SK-MEL-5 (cell line): ENCODE measurements at regions not wholly inside any gene's neighbourhood (a gene's known extent, or its start where the extent isn't known, plus 50 kb on each side); places are given as distances from the start of the nearest gene placed in this dataset.

Experiments used
- DNase-seq: peaks from one replicate; pipeline ENCODE4 v3.0.0-alpha.2; 2016; ENCODE audit warnings: low read depth, low spot score
- in situ Hi-C: cut with HindIII; loops from 2 replicates; pipeline ENCODE4 v1.10.0; 2016; ENCODE audit warnings: low sequenced_read_pairs, high pct_unique_total_duplicates, low pct_unique_long_range_greater_than_20kb

DNA sequence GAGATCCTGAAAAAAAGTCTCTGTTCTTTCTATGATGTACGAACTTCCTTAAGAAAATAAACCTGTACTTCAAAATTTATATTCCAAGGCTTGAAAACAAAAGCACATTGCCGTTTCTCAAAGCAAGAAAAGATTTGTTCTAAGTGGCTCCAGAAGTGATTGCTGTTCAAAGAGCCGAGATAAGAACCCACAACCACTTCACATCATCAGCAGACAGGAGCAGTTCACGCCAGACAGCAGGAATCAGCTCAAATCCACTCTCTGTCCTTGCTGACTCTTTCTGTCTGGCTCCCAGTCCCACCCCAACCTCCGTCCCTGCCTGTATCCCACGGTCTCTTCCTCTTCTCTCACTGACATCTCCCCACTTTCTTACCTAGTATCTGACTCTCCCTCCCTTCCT is 85.0 kb upstream of the MYOCD start:
- no peak for DNase-seq
- in situ Hi-C loops = no loop called here

DNA sequence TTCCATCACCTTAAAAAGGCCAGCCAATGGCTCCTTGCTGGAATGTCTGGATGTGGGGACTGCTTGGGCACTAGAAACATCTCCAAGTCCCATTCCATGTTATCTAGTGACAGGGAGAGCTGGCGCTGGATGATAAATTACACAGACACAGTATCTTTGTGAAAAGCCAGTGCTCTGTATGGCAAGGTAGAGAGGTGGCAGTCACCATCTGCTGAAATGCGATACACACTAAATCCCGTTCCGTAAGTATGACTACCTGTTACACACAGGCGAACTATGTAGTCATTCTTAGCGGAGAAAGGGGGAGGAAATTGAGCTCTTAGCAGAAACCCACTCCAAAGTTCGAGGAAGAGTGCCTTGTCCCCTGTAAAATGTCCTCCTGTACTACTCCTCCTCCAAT is 81.0 kb upstream of the MYOCD start:
- in situ Hi-C loops = no loop called here
- DNase-seq = no peak

- no peak for DNase-seq
- in situ Hi-C loops = no loop called here
Measured at GRCh38 chr17:12588531-12588930, 77.2 kb upstream of the MYOCD start.

DNA sequence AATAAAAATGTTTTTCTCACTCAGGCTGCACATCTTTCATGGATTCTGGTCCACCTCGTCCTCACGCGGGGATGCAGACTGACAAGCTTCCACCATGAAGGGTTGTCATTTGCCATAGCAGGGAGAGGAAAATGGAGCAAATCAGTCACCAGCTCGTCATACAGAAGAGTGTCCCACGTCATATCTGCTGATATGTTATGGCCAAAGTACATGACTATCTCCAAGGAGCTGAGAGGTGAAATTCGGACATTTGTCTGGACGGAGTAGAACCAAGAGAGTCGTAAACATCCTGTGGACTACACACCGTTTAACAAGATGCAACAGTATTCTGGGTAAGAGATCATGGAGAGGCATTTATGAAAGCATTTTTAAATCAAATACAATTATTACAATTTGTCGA is 75.3 kb upstream of the MYOCD start:
- DNase-seq = no peak
- in situ Hi-C loops = no loop called here

DNA sequence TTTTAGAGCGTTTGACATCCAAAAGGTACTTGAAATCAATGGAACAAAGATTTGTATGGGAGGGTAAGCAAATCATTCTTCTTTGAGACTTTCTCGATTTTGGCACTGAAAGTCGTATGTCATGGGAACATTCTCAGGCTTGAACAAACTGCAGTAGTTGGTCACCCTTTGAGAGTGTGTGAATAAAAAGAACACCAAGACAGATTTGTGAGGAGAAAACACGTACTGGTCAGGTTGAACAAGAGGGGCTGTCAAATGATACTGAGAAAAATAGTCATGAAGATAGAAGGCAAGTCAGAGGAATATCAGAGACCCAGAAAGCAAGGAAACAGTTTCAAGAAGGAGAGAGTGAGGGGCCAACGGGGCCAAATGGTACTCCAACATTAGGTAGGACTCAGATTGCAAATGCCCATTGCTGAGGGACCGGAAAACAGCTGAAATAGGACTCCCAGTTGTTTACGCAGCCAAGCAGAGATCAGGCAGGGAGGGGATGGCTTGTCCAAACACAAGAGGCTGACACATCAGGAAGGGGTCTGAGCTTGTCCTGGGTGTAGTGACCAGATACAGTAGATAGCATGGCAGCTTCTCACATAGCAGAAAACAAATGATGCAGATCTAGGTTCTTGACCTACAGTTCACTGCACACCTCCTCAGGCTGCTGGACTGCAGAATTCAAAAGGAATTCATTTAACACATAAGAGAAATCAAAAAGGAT is 74.5 kb upstream of the MYOCD start:
- no peak for DNase-seq
- in situ Hi-C loops = no loop called here

DNA sequence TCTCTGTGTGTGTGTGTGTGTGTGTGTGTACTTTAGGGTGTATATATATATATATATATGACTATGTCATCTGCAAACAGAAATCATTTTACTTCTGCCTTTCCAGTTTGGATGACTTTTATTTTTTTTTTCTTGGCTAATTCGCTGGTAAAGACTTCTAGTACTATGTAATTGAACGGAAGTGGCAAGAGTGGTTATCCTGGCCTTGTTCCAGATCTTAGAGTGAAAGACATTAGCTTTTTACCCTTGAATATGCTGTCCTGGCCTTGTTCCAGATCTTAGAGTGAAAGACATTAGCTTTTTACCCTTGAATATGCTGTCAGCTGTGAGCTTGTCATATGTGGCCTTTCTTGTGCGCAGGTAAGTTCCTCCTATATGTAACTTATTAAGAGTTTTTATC is 72.7 kb upstream of the MYOCD start:
- DNase-seq = no peak
- in situ Hi-C loops = no loop called here

DNA sequence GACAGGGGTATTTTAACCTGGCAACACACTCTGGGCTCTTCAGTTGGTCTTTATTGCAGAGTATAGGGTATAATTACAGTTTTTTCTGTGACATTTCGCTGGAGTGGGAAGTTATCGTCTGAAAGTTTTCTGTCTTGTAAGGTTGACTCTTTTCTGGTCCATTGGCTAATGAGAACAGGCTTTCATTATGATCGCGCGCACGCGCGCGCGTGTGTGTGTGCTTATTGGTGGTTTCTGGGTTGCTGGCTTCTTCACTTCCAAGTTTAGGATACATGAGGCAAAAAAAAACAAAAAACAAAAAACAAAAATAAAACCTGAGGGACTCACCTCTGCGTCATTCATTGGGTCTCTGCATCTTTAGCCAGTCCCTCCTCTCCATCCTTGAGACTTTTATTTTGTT is 68.7 kb upstream of the MYOCD start:
- DNase-seq = no peak
- in situ Hi-C loops = no loop called here

DNA sequence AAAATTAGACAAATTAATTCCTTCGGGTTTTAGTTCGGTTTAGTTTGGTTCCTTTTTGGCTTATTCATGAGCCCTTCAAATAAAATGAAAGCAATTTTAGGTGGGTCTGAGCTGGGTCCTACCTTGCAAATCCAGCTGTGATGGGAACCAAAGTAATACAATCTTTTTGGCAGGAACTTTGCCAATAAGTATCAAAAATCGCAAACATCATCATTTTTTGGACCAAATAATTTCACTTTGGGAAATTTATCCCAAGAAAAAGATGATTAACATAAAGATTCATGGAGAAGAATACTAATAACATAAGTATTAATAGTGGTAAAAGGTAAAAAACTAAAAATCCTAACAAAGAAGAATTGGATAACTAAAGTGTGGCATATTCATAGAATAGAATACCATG is 67.8 kb upstream of the MYOCD start:
- in situ Hi-C loops = no loop called here
- no peak for DNase-seq

- in situ Hi-C loops = no loop called here
- DNase-seq = no peak
Measured at GRCh38 chr17:12599186-12599920, 66.3 kb upstream of the MYOCD start.

- DNase-seq = no peak
- in situ Hi-C loops = no loop called here
Measured at GRCh38 chr17:12600349-12600748, 65.3 kb upstream of the MYOCD start.

GRCh38 chr17:12603566-12603965 is 62.1 kb upstream of the MYOCD start:
- in situ Hi-C loops = no loop called here
- DNase-seq = no peak

DNA sequence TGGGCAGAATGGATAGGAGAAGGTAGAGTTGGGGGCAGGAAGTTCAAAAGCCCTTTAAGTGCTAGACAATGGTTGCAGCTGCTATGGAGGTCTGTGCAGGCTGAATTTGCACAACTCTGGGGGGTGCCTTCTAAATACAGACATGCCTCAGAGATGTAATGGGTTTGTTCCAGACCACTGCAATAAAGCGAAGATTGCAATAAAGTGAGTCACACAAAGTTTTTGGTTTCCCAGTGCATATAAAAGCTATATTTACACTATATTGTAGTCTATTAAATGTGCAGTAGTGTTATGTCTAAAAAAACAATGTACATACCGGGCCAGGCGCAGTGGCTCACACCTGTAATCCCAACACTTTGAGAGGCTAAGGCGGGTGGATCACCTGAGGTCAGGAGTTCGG is 60.5 kb upstream of the MYOCD start:
- in situ Hi-C loops = no loop called here

GRCh38 chr17:12613566-12613965 is 52.1 kb upstream of the MYOCD start:
- in situ Hi-C loops = no loop called here

More for the DNA sequence above, 60.5 kb upstream of the MYOCD start:
- no peak for DNase-seq

More at GRCh38 chr17:12613566-12613965, 52.1 kb upstream of the MYOCD start:
- no peak for DNase-seq
